ENCODE measurements at regions not wholly inside any gene's neighbourhood (a gene's known extent, or its start where the extent isn't known, plus 50 kb on each side); places are given as distances from the start of the nearest gene placed in this dataset.

DNA sequence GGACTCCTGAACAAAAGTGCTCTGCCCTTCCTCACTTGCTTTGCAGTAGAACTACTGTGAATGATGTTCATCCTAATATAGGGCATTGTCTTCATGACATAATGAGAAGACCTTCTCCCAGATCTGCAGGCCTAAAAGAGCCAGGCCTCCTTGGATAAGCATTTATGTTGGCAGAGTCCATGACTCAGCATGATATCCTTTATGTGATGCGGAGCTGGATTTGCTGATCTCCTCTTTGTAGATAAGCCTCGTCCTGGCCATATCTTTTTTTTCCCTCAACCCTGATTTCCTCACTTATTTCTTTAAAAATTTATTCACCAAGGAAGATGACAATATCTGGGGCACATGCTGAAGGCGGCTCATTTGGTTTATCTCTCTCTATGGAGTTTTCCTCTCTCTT, 62.4 kb upstream of the TAS2R1 start:
- TF ChIP-seq, protein P1, sequence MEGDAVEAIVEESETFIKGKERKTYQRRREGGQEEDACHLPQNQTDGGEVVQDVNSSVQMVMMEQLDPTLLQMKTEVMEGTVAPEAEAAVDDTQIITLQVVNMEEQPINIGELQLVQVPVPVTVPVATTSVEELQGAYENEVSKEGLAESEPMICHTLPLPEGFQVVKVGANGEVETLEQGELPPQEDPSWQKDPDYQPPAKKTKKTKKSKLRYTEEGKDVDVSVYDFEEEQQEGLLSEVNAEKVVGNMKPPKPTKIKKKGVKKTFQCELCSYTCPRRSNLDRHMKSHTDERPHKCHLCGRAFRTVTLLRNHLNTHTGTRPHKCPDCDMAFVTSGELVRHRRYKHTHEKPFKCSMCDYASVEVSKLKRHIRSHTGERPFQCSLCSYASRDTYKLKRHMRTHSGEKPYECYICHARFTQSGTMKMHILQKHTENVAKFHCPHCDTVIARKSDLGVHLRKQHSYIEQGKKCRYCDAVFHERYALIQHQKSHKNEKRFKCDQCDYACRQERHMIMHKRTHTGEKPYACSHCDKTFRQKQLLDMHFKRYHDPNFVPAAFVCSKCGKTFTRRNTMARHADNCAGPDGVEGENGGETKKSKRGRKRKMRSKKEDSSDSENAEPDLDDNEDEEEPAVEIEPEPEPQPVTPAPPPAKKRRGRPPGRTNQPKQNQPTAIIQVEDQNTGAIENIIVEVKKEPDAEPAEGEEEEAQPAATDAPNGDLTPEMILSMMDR (IDR thresholded peaks at IDR 0.05): no peak
- no peak for TF ChIP-seq POLR2A (IDR thresholded peaks at IDR 0.05)
